Heart right ventricle (tissue), 16 donors: ENCODE measurements at regions not wholly inside any gene's neighbourhood (a gene's known extent, or its start where the extent isn't known, plus 50 kb on each side); places are given as distances from the start of the nearest gene placed in this dataset.

Experiments used
- ATAC-seq, 8 donors: fragments of 200-7000 bp; cut with Tn5 transposase; one replicate each; pipeline ENCODE4 v1.9.1; 2020; ENCODE audit warnings: mild to moderate bottlenecking in 8 of 8, moderate library complexity in 8 of 8, moderate number of reproducible peaks in 1 of 8
- DNase-seq, 2 donors: peaks; one replicate each; pipeline ENCODE4 v3.0.0-alpha.2; 2020
- H3K27ac ChIP-seq, 10 donors: fragments of 200-600 bp; sonication (generic) in 2 of 10; one replicate each; pipeline versions ENCODE4 v1.5.0 to v1.8.0; 2020 to 2022; ENCODE audit warnings: mild to moderate bottlenecking in 3 of 10
- H3K27me3 ChIP-seq, 7 donors: fragments of 200-600 bp; one replicate each; pipeline ENCODE4 v1.8.0; 2021 to 2022; ENCODE audit warnings: mild to moderate bottlenecking in 2 of 7
- H3K36me3 ChIP-seq, 9 donors: fragments of 200-600 bp; sonication (generic) in 1 of 9; one replicate each; pipeline versions ENCODE4 v1.5.0 to v1.8.0; 2020 to 2022; ENCODE audit warnings: mild to moderate bottlenecking in 2 of 9
- H3K4me1 ChIP-seq, 9 donors: fragments of 200-600 bp; sonication (generic) in 1 of 9; one replicate each; pipeline versions ENCODE4 v1.5.0 to v1.8.0; 2020 to 2022; ENCODE audit warnings: mild to moderate bottlenecking in 4 of 9
- H3K4me3 ChIP-seq, 10 donors: fragments of 200-600 bp; sonication (generic) in 2 of 10; one replicate each; pipeline versions ENCODE4 v1.5.0 to v1.8.0; 2020 to 2022; ENCODE audit warnings: mild to moderate bottlenecking in 7 of 10, moderate library complexity in 2 of 10
- H3K9me3 ChIP-seq, 11 donors: fragments of 200-600 bp in 10 of 11; sonication (generic) in 2 of 11; one replicate each; pipeline versions ENCODE4 v1.5.0 to v1.8.0; 2013 to 2022; ENCODE audit warnings: mild to moderate bottlenecking in 2 of 11, control low read depth in 1 of 11, moderate library complexity in 1 of 11
- WGBS, 2 donors: extraction: QIAGEN DNeasy Blood & Tissue Kit; methylation state at CpG; one replicate each; pipeline ENCODE4 v1.1.7; 2013; ENCODE audit warnings: inconsistent platforms in 1 of 2; 5-methylcytosine and 5-hydroxymethylcytosine counted together
- intact Hi-C, 10 donors: fragments of 100-400 bp; cut with DNase I; formaldehyde crosslinking; loops; one replicate each; pipeline versions ENCODE4 v1.11.1 to v1.14.2; 2022
- TF ChIP-seq, protein P1 (sequence below), 9 donors: fragments of 200-600 bp; sonication (generic) in 2 of 9; IDR thresholded peaks; one replicate each; pipeline versions ENCODE4 v1.5.0 to v1.8.0; 2021 to 2022; ENCODE audit warnings: antibody characterized with exemption in 9 of 9, mild to moderate bottlenecking in 5 of 9, moderate library complexity in 1 of 9
- donor health status: Arrhythmogenic right ventricular cardiomyopathy.
- donor health status: ischemic (EF 13 %, LVEDD 7.1; RV severe dilation, severe dysfunction).
- donor health status: healthy with polysubstance abuse.
- donor health status: DM: no; HTN: yes; CAD: no.
- donor health status: DM: no; HTN: no; CAD: no.
- donor health status: ischemic (EF 25% LVEDD 6.9; RV normal size, moderate dysfunction).
- donor health status: ischemic (EF 25% LVEDD 5.7; RV mildly dilated, moderate dysfunction).
- donor health status: healthy.
- donor health status: DM: yes; HTN: yes; CAD: no.
- donor health status: Ischemic cardiomyopathy.
- donor health status: ischemic (EF 35%, LVEDD 5.7; RV mildly dilated, moderate dysfunction).
- donor health status: nonischemic (EF 11% LVEDD 7.7; RV severe dilation, severe dysfunction).
- donor health status: DM: yes; HTN: yes; CAD: no.
- donor health status: PGD.
- donor health status: ischemic (EF 29% LVEDD 5.4; RV normal size, mild dysfunction).
- donor health status: nonischemic (EF 23%, LVEDD 6.1; RV moderate dilation, normal function).

DNA sequence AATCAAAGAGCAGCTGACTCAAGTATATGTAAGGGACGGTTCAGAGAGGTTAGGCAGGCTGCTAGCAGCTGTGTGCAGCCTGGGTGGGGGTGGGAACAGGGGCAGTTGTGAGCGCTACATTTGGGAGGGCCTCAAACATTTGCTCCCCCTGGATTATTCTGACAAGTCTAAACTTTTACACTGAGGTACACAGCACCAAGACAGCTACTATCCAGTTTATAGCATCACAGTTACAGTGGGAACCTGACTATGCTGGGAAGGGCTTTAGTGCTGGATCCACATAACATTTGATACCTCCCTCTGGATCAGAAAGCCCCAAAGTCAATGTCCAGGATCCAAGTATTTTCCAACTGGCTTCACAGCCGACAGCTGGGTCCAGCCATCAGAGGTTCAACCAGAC is 55.8 kb upstream of the GIMD1 start:
- H3K36me3 ChIP-seq = no peaks in the 10 kb centered on the region
- ATAC-seq = no peak
- TF ChIP-seq, protein P1, sequence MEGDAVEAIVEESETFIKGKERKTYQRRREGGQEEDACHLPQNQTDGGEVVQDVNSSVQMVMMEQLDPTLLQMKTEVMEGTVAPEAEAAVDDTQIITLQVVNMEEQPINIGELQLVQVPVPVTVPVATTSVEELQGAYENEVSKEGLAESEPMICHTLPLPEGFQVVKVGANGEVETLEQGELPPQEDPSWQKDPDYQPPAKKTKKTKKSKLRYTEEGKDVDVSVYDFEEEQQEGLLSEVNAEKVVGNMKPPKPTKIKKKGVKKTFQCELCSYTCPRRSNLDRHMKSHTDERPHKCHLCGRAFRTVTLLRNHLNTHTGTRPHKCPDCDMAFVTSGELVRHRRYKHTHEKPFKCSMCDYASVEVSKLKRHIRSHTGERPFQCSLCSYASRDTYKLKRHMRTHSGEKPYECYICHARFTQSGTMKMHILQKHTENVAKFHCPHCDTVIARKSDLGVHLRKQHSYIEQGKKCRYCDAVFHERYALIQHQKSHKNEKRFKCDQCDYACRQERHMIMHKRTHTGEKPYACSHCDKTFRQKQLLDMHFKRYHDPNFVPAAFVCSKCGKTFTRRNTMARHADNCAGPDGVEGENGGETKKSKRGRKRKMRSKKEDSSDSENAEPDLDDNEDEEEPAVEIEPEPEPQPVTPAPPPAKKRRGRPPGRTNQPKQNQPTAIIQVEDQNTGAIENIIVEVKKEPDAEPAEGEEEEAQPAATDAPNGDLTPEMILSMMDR (IDR thresholded peaks at IDR 0.05) = no peak
- peaks cover 0 to 6% (median 0%) of the 10 kb centered on the region in 7 donors for H3K27me3 ChIP-seq
- H3K9me3 ChIP-seq = no peaks in the 10 kb centered on the region
- 73 to 90% methylated on average over 3 of the region's 3 CpGs for WGBS, 2 donors
- H3K4me3 ChIP-seq = no peak overlapping the region
- H3K4me1 ChIP-seq = no peaks in the 10 kb centered on the region
- intact Hi-C loops = no loop called here
- no peak overlapping the region for H3K27ac ChIP-seq
- DNase-seq = no peak

- Histone ChIP-seq H3K36me3 (no peaks in the 10 kb centered on the region), H3K27me3 (peaks cover 0 to 11% (median 0%) of the 10 kb centered on the region in 7 donors), H3K27ac (no peak overlapping the region), H3K4me1 (no peaks in the 10 kb centered on the region), H3K9me3 (no peaks in the 10 kb centered on the region), H3K4me3 (no peak overlapping the region)
- TF ChIP-seq, protein P1 (IDR thresholded peaks at IDR 0.05) = no peak
- intact Hi-C loops = no loop called here
- ATAC-seq = no peak
- DNase-seq = no peak
These were observed 55.2 kb upstream of the GIMD1 start for GRCh38 chr4:106423791-106424190.

DNA sequence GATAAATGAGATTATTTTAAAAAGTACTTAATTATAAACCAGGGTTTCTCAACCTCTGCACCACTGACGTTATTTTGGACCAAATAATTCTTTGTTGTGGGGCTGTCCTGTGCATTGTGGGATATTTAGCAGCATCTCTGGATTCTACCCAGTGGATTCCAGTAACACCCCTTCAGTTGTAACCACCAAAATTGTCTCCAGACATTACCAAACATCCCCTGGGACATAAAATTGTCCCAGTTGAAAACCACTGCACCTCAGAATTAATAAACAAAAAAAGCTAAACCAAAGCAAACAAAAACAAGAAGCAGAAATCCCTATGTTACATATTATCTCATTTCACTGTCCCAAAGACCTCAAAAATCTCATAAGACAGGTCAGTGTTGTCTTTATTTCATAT is 54.2 kb upstream of the GIMD1 start:
- peaks cover 0 to 11% (median 0%) of the 10 kb centered on the region in 7 donors for H3K27me3 ChIP-seq
- WGBS, 2 donors = 63 to 64% methylated on average over 1 of the region's 1 CpG
- H3K9me3 ChIP-seq = no peaks in the 10 kb centered on the region
- no peaks in the 10 kb centered on the region for H3K4me1 ChIP-seq
- no peak overlapping the region for H3K27ac ChIP-seq
- no peak overlapping the region for H3K4me3 ChIP-seq
- intact Hi-C loops = no loop called here
- no peaks in the 10 kb centered on the region for H3K36me3 ChIP-seq
- DNase-seq (no peak), ATAC-seq (no peak)
- TF ChIP-seq, protein P1 (IDR thresholded peaks at IDR 0.05) = no peak

GRCh38 chr4:106421441-106422296 is 53.1 kb upstream of the GIMD1 start:
- Histone ChIP-seq H3K27me3 (peaks cover 0 to 11% (median 0%) of the 10 kb centered on the region in 7 donors), H3K27ac (no peak overlapping the region), H3K36me3 (no peaks in the 10 kb centered on the region), H3K4me1 (no peaks in the 10 kb centered on the region), H3K4me3 (no peak overlapping the region), H3K9me3 (no peaks in the 10 kb centered on the region)
- WGBS, 2 donors = 46 to 56% methylated on average over 4 of the region's 4 CpGs
- intact Hi-C loops = no loop called here
- ATAC-seq (no peak), DNase-seq (no peak)
- TF ChIP-seq, protein P1 (IDR thresholded peaks at IDR 0.05) = no peak
